HepG2 (cell line): ENCODE measurements at regions not wholly inside any gene's neighbourhood (a gene's known extent, or its start where the extent isn't known, plus 50 kb on each side); places are given as distances from the start of the nearest gene placed in this dataset.

ENCODE experiments used
- CENPX ChIP-seq: sonication (generic); formaldehyde crosslinking; IDR thresholded peaks from 2 replicates; pipeline ENCODE4 v1.9.0; 2021; ENCODE audit warnings: mild to moderate bottlenecking, missing genetic modification reagents, moderate library complexity
- ELF1 ChIP-seq: sonication (generic); formaldehyde crosslinking; IDR thresholded peaks from 2 replicates; pipeline ENCODE4 v1.4.0; 2020; ENCODE audit warnings: missing genetic modification reagents
- GABPB1 ChIP-seq: IDR thresholded peaks from 2 replicates; pipeline ENCODE4 v1.6.1; 2016; ENCODE audit warnings: mild to moderate bottlenecking, missing genetic modification reagents, moderate library complexity, missing compliant biosample characterization
- HMG20B ChIP-seq: conservative IDR thresholded peaks from 2 replicates; pipeline ENCODE4 v1.6.1; 2016; ENCODE audit warnings: missing genetic modification reagents, missing compliant biosample characterization
- IKZF5 ChIP-seq: IDR thresholded peaks from 2 replicates; pipeline ENCODE4 v1.6.1; 2018; ENCODE audit warnings: missing genetic modification reagents, mild to moderate bottlenecking, missing compliant biosample characterization
- KDM4B ChIP-seq: sonication (generic); formaldehyde crosslinking; IDR thresholded peaks from 2 replicates; pipeline ENCODE4 v1.4.0; 2020; ENCODE audit warnings: missing genetic modification reagents
- KMT2A ChIP-seq: sonication (generic); formaldehyde crosslinking; IDR thresholded peaks from 2 replicates; pipeline ENCODE4 v1.4.0; 2020; ENCODE audit warnings: missing genetic modification reagents
- MAFK ChIP-seq, 2 experiments: IDR thresholded peaks in 1 of 2; conservative IDR thresholded peaks in 1 of 2; 2 replicates each; pipeline ENCODE4 v1.6.1; 2011; ENCODE audit warnings: improper control_type of control experiment in 2 of 2, low read length in 2 of 2
- PBX3 ChIP-seq: sonication (generic); formaldehyde crosslinking; IDR thresholded peaks from 2 replicates; pipeline ENCODE4 v1.8.1; 2023; ENCODE audit warnings: missing genetic modification reagents, inconsistent platforms, borderline replicate concordance
- POGZ ChIP-seq: sonication (generic); formaldehyde crosslinking; IDR thresholded peaks from 2 replicates; pipeline ENCODE4 v1.4.0; 2020; ENCODE audit warnings: mild to moderate bottlenecking, missing genetic modification reagents
- POLR2AphosphoS2 ChIP-seq: IDR thresholded peaks from 2 replicates; pipeline ENCODE4 v1.6.1; 2011; ENCODE audit warnings: low read depth, low read length, improper control_type of control experiment
- POLR2AphosphoS5 ChIP-seq: IDR thresholded peaks from 2 replicates; pipeline ENCODE4 v1.6.1; 2012; ENCODE audit warnings: low read depth, low read length
- RXRB ChIP-seq: IDR thresholded peaks from 2 replicates; pipeline ENCODE4 v1.6.1; 2016; ENCODE audit warnings: borderline replicate concordance, missing genetic modification reagents, missing compliant biosample characterization
- TAF1 ChIP-seq: sonication (generic); formaldehyde crosslinking; IDR thresholded peaks from 2 replicates; pipeline ENCODE4 v1.4.0; 2020; ENCODE audit warnings: missing genetic modification reagents
- TBX3 ChIP-seq: fragments of 450-650 bp; IDR thresholded peaks from 2 replicates; pipeline ENCODE4 v1.6.1; 2017; ENCODE audit warnings: antibody characterized with exemption, mild to moderate bottlenecking, inconsistent platforms, borderline replicate concordance
- ZBTB8A ChIP-seq: sonication (generic); formaldehyde crosslinking; IDR thresholded peaks from 2 replicates; pipeline ENCODE4 v1.4.0; 2020; ENCODE audit warnings: mild to moderate bottlenecking, low read depth, missing genetic modification reagents, borderline replicate concordance
- ZNF251 ChIP-seq: sonication (generic); formaldehyde crosslinking; IDR thresholded peaks from 2 replicates; pipeline ENCODE4 v1.9.0; 2021; ENCODE audit warnings: mild to moderate bottlenecking, missing genetic modification reagents
- ZNF264 ChIP-seq: sonication (generic); formaldehyde crosslinking; IDR thresholded peaks from 2 replicates; pipeline ENCODE4 v1.4.0; 2020; ENCODE audit warnings: missing genetic modification reagents
- ZNF354B ChIP-seq: sonication (generic); formaldehyde crosslinking; IDR thresholded peaks from 2 replicates; pipeline ENCODE4 v1.8.0; 2022; ENCODE audit warnings: mild to moderate bottlenecking, missing genetic modification reagents
- ZNF564 ChIP-seq: sonication (generic); formaldehyde crosslinking; IDR thresholded peaks from 2 replicates; pipeline ENCODE4 v1.8.1; 2023; ENCODE audit warnings: mild to moderate bottlenecking, missing genetic modification reagents
- ZNF589 ChIP-seq: sonication (generic); formaldehyde crosslinking; conservative IDR thresholded peaks from 2 replicates; pipeline ENCODE4 v1.8.0; 2022; ENCODE audit warnings: mild to moderate bottlenecking, moderate library complexity, missing genetic modification reagents
- ZNF777 ChIP-seq: sonication (generic); formaldehyde crosslinking; IDR thresholded peaks from 2 replicates; pipeline ENCODE4 v1.4.0; 2020; ENCODE audit warnings: missing genetic modification reagents
- TF ChIP-seq, protein P1 (sequence below): IDR thresholded peaks from 2 replicates; pipeline ENCODE4 v1.6.1; 2016; ENCODE audit warnings: mild to moderate bottlenecking, missing biosample characterization, missing genetic modification reagents
- TF ChIP-seq, protein P2 (sequence below): sonication (generic); formaldehyde crosslinking; IDR thresholded peaks from 2 replicates; pipeline ENCODE4 v1.5.0; 2020; ENCODE audit warnings: mild to moderate bottlenecking, missing genetic modification reagents, moderate library complexity

DNA sequence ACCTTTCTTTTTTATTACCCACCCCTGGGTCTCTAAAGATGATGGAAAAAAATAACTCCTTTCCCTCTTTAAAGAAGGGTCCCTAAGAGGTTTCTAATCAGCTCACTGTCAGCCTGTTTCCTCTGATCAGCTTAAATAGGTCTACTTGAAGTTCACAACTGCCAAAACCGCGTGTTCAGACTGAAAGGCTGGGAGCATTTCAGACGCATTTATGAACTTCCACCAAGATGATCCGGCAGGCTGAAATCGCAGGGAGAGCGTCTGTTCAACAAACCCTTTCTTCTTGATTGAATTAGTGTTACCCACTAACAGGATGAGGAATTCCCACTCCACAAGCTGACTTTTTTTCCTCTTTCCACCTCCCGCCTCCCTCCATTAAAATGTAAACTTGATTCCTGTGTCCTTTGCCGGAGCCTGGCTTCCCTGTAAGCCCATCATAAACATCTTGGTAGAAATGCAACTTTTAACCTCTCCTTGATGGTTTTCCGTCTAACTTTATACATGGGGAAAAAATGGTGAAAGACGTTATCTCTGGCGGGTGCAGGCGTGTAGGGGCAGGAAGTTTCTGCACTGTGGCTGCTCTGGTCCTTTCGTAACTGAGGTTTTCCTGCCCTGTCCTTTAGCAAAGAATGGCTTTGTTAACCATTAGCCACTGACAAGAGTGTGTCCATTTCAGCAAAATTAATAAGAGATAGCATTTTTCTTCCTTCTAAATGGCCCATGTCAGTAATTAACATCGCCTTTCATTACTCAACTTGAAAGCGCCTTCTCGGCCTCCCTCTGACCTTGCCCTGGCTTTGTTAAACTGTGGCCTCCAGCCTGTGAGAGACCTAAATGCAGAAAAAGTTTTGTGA lies 130.7 kb downstream of the BAMBI start (continued):
- TF ChIP-seq, protein P1, sequence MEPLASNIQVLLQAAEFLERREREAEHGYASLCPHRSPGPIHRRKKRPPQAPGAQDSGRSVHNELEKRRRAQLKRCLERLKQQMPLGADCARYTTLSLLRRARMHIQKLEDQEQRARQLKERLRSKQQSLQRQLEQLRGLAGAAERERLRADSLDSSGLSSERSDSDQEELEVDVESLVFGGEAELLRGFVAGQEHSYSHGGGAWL (CRISPR knock-in tag): no peak
- TF ChIP-seq ZNF264 (CRISPR knock-in tag) (no peak), HMG20B (no peak), KDM4B (no peak), RXRB (CRISPR knock-in tag) (0 out of 2 replicates have a peak, but pooled peaks have one; percentile 8), ZNF354B (no peak), ELF1 (0 out of 2 replicates have a peak, but pooled peaks have one; percentile 11), ZNF564 (no peak), TAF1 (peak; percentile 47; the same call in 1 of the 2 replicates), POLR2AphosphoS5 (peak; percentile 43; the same call in 1 of the 2 replicates), ZNF251 (CRISPR knock-in tag) (no peak), POGZ (peak; percentile 56; the same call in 1 of the 2 replicates), ZNF777 (CRISPR knock-in tag) (no peak), KMT2A (CRISPR knock-in tag) (0 out of 2 replicates have a peak, but pooled peaks have one; percentile 14), IKZF5 (CRISPR knock-in tag) (0 out of 2 replicates have a peak, but pooled peaks have one; percentile 35), POLR2AphosphoS2 (no peak), TBX3 (no peak), CENPX (no peak), PBX3 (CRISPR knock-in tag) (no peak), MAFK (conservative IDR thresholded peaks at IDR 0.05 in 1 of 2, IDR thresholded peaks at IDR 0.05 in 1 of 2; ENCODE audit: low read length in 2 of 2) (no peak), ZBTB8A (no peak), GABPB1 (0 out of 2 replicates have a peak, but pooled peaks have one; percentile 20), ZNF589 (no peak)
- TF ChIP-seq, protein P2, sequence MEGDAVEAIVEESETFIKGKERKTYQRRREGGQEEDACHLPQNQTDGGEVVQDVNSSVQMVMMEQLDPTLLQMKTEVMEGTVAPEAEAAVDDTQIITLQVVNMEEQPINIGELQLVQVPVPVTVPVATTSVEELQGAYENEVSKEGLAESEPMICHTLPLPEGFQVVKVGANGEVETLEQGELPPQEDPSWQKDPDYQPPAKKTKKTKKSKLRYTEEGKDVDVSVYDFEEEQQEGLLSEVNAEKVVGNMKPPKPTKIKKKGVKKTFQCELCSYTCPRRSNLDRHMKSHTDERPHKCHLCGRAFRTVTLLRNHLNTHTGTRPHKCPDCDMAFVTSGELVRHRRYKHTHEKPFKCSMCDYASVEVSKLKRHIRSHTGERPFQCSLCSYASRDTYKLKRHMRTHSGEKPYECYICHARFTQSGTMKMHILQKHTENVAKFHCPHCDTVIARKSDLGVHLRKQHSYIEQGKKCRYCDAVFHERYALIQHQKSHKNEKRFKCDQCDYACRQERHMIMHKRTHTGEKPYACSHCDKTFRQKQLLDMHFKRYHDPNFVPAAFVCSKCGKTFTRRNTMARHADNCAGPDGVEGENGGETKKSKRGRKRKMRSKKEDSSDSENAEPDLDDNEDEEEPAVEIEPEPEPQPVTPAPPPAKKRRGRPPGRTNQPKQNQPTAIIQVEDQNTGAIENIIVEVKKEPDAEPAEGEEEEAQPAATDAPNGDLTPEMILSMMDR (CRISPR knock-in tag): no peak
